ENCODE measurements at regions not wholly inside any gene's neighbourhood (a gene's known extent, or its start where the extent isn't known, plus 50 kb on each side); places are given as distances from the start of the nearest gene placed in this dataset.

GRCh38 chr4:66202870-66203269, 532.6 kb upstream of the EPHA5 start:
- H3K36me3 ChIP-seq (ENCODE audit: control insufficient read depth, insufficient read depth, low read length): no peaks in the 10 kb centered on the region
- H3K4me1 ChIP-seq (ENCODE audit: control insufficient read depth, insufficient read depth, low read length): no peaks in the 10 kb centered on the region
- no peaks in the 10 kb centered on the region for H3K9me3 ChIP-seq (ENCODE audit: control insufficient read depth, insufficient read depth, low read length)
- H3K27me3 ChIP-seq (ENCODE audit: control insufficient read depth, insufficient read depth, low read length): no peaks in the 10 kb centered on the region
- H3K9ac ChIP-seq (ENCODE audit: low read depth, low read length): no peak overlapping the region
- no peak overlapping the region for H3K4me3 ChIP-seq (ENCODE audit: low read depth, low read length)
- no peak overlapping the region for H3K27ac ChIP-seq (ENCODE audit: low read depth, low read length)

DNA sequence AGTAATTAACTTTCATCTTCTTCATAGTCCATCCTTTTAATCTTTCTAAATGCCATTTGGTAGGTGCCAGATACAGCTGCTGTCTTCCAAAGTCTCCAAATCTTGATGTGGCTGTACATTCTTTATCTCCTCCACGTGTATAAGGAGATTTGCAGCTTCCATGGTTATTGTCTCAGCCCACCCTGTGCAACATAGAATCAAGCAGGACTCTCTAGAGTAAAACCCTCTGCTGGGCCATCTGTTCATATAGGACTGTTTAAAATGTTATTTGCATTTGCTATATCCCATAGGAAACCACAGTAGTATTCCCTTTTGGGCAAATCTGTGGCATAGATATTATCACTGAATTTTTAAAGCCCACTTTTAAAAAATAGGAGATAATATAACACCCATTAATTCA, 527.2 kb upstream of the EPHA5 start:
- no peaks in the 10 kb centered on the region for H3K9me3 ChIP-seq (ENCODE audit: control insufficient read depth, insufficient read depth, low read length)
- no peaks in the 10 kb centered on the region for H3K27me3 ChIP-seq (ENCODE audit: control insufficient read depth, insufficient read depth, low read length)
- H3K4me1 ChIP-seq (ENCODE audit: control insufficient read depth, insufficient read depth, low read length): no peaks in the 10 kb centered on the region
- no peak overlapping the region for H3K9ac ChIP-seq (ENCODE audit: low read depth, low read length)
- no peaks in the 10 kb centered on the region for H3K36me3 ChIP-seq (ENCODE audit: control insufficient read depth, insufficient read depth, low read length)
- no peak overlapping the region for H3K4me3 ChIP-seq (ENCODE audit: low read depth, low read length)
- no peak overlapping the region for H3K27ac ChIP-seq (ENCODE audit: low read depth, low read length)

- no peaks in the 10 kb centered on the region for H3K36me3 ChIP-seq (ENCODE audit: control insufficient read depth, insufficient read depth, low read length)
- no peak overlapping the region for H3K4me3 ChIP-seq (ENCODE audit: low read depth, low read length)
- H3K27me3 ChIP-seq (ENCODE audit: control insufficient read depth, insufficient read depth, low read length): no peaks in the 10 kb centered on the region
- no peaks in the 10 kb centered on the region for H3K4me1 ChIP-seq (ENCODE audit: control insufficient read depth, insufficient read depth, low read length)
- H3K9ac ChIP-seq (ENCODE audit: low read depth, low read length): no peak overlapping the region
- H3K9me3 ChIP-seq (ENCODE audit: control insufficient read depth, insufficient read depth, low read length): no peaks in the 10 kb centered on the region
- H3K27ac ChIP-seq (ENCODE audit: low read depth, low read length): no peak overlapping the region
Measured at GRCh38 chr4:66193487-66193886, 523.2 kb upstream of the EPHA5 start.

GRCh38 chr4:66187175-66187720, 517.0 kb upstream of the EPHA5 start:
- no peaks in the 10 kb centered on the region for H3K9me3 ChIP-seq (ENCODE audit: control insufficient read depth, insufficient read depth, low read length)
- H3K27me3 ChIP-seq (ENCODE audit: control insufficient read depth, insufficient read depth, low read length): no peaks in the 10 kb centered on the region
- no peak overlapping the region for H3K27ac ChIP-seq (ENCODE audit: low read depth, low read length)
- no peaks in the 10 kb centered on the region for H3K36me3 ChIP-seq (ENCODE audit: control insufficient read depth, insufficient read depth, low read length)
- no peak overlapping the region for H3K4me3 ChIP-seq (ENCODE audit: low read depth, low read length)
- H3K9ac ChIP-seq (ENCODE audit: low read depth, low read length): no peak overlapping the region
- no peaks in the 10 kb centered on the region for H3K4me1 ChIP-seq (ENCODE audit: control insufficient read depth, insufficient read depth, low read length)

- Histone ChIP-seq H3K4me3 (ENCODE audit: low read depth, low read length) (no peak overlapping the region), H3K36me3 (ENCODE audit: control insufficient read depth, insufficient read depth, low read length) (no peaks in the 10 kb centered on the region)
Measured at GRCh38 chr4:66186095-66186494, 515.8 kb upstream of the EPHA5 start.

GRCh38 chr4:66182636-66183035, 512.3 kb upstream of the EPHA5 start:
- H3K4me3 ChIP-seq (ENCODE audit: low read depth, low read length): no peak overlapping the region
- no peaks in the 10 kb centered on the region for H3K36me3 ChIP-seq (ENCODE audit: control insufficient read depth, insufficient read depth, low read length)
- H3K9ac ChIP-seq (ENCODE audit: low read depth, low read length): no peak overlapping the region
- no peak overlapping the region for H3K27ac ChIP-seq (ENCODE audit: low read depth, low read length)
- no peaks in the 10 kb centered on the region for H3K9me3 ChIP-seq (ENCODE audit: control insufficient read depth, insufficient read depth, low read length)
- H3K27me3 ChIP-seq (ENCODE audit: control insufficient read depth, insufficient read depth, low read length): no peaks in the 10 kb centered on the region
- peaks cover 4% of the 10 kb centered on the region; the same call in 1 of the 2 replicates for H3K4me1 ChIP-seq (ENCODE audit: control insufficient read depth, insufficient read depth, low read length)

More at GRCh38 chr4:66186095-66186494, 515.8 kb upstream of the EPHA5 start:
- no peaks in the 10 kb centered on the region for H3K4me1 ChIP-seq (ENCODE audit: control insufficient read depth, insufficient read depth, low read length)
- no peak overlapping the region for H3K9ac ChIP-seq (ENCODE audit: low read depth, low read length)
- H3K9me3 ChIP-seq (ENCODE audit: control insufficient read depth, insufficient read depth, low read length): no peaks in the 10 kb centered on the region
- no peak overlapping the region for H3K27ac ChIP-seq (ENCODE audit: low read depth, low read length)
- H3K27me3 ChIP-seq (ENCODE audit: control insufficient read depth, insufficient read depth, low read length): no peaks in the 10 kb centered on the region

DNA sequence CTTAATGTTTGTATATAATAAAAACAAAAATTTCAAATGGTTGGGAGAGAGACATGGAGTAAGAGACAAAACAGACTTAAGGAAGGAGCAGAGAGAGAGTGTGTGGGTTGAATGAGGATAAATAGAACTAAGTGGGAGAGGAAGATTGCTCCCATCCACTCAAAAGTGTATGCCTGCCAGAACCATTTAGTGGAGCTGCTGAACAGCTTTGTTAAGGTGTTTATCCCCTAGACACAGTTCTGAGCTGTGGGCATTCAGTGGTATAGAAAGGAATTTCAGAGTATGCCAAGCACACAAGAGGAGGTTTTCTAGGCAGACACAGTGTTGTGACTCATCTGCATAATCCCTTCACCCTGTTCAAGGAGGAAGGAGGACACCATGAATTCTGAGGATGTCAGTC, 508.6 kb upstream of the EPHA5 start:
- Histone ChIP-seq H3K9ac (ENCODE audit: low read depth, low read length) (no peak overlapping the region), H3K4me1 (ENCODE audit: control insufficient read depth, insufficient read depth, low read length) (peaks cover 4% of the 10 kb centered on the region; the same call in 1 of the 2 replicates), H3K27me3 (ENCODE audit: control insufficient read depth, insufficient read depth, low read length) (no peaks in the 10 kb centered on the region), H3K4me3 (ENCODE audit: low read depth, low read length) (no peak overlapping the region), H3K9me3 (ENCODE audit: control insufficient read depth, insufficient read depth, low read length) (no peaks in the 10 kb centered on the region), H3K27ac (ENCODE audit: low read depth, low read length) (no peak overlapping the region), H3K36me3 (ENCODE audit: control insufficient read depth, insufficient read depth, low read length) (no peaks in the 10 kb centered on the region)

DNA sequence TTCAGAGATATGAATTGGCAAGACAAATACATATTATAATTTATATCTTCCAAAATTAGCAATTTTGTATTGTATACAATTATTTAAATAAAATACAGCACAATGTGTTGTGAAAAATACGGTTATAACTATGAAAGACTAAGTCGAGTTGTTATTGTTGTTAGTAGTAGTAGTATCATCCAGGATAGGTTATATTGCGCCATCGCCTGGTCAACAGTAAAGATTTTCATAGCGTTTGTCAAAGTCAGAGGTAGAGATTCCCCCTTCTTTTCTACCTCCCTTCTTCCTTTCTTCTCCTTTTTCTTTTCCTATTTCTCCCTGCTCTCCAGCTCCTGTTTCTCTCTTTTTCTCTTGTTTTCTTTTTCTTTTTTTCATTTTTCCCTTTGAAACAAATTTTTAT, 499.1 kb upstream of the EPHA5 start:
- Histone ChIP-seq H3K4me1 (ENCODE audit: control insufficient read depth, insufficient read depth, low read length) (no peaks in the 10 kb centered on the region), H3K36me3 (ENCODE audit: control insufficient read depth, insufficient read depth, low read length) (no peaks in the 10 kb centered on the region), H3K4me3 (ENCODE audit: low read depth, low read length) (no peak overlapping the region), H3K9ac (ENCODE audit: low read depth, low read length) (no peak overlapping the region), H3K9me3 (ENCODE audit: control insufficient read depth, insufficient read depth, low read length) (peaks cover 10% of the 10 kb centered on the region; the same call in 1 of the 2 replicates), H3K27ac (ENCODE audit: low read depth, low read length) (no peak overlapping the region), H3K27me3 (ENCODE audit: control insufficient read depth, insufficient read depth, low read length) (no peaks in the 10 kb centered on the region)

- H3K27me3 ChIP-seq (ENCODE audit: control insufficient read depth, insufficient read depth, low read length): no peaks in the 10 kb centered on the region
- H3K9me3 ChIP-seq (ENCODE audit: control insufficient read depth, insufficient read depth, low read length): 0 out of 2 replicates have a peak, but pooled peaks cover 11% of the 10 kb centered on the region
- no peak overlapping the region for H3K9ac ChIP-seq (ENCODE audit: low read depth, low read length)
- H3K4me3 ChIP-seq (ENCODE audit: low read depth, low read length): no peak overlapping the region
- no peak overlapping the region for H3K27ac ChIP-seq (ENCODE audit: low read depth, low read length)
- H3K36me3 ChIP-seq (ENCODE audit: control insufficient read depth, insufficient read depth, low read length): no peaks in the 10 kb centered on the region
- no peaks in the 10 kb centered on the region for H3K4me1 ChIP-seq (ENCODE audit: control insufficient read depth, insufficient read depth, low read length)
Measured at GRCh38 chr4:66164869-66165268, 494.6 kb upstream of the EPHA5 start.

DNA sequence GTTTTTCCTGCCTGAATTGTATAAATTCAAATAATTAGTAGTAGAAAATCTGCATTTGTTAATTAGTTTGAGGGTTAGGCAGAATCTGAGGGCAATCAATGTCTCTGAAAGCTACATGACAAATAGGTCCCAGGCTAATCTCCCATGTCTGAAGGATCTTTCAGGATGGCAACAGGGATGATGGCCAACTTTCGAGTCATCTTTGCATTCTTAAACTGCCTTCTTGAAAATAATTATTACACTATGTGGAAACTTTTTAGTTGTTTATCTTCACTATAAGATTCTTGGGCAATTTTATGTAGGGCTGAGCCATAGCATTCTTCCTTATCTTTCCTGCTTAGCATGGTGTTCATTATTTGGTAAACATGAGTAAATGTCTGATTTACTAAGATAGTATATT, 490.3 kb upstream of the EPHA5 start:
- Histone ChIP-seq H3K4me1 (ENCODE audit: control insufficient read depth, insufficient read depth, low read length) (no peaks in the 10 kb centered on the region), H3K9ac (ENCODE audit: low read depth, low read length) (no peak overlapping the region), H3K36me3 (ENCODE audit: control insufficient read depth, insufficient read depth, low read length) (no peaks in the 10 kb centered on the region), H3K27ac (ENCODE audit: low read depth, low read length) (no peak overlapping the region), H3K27me3 (ENCODE audit: control insufficient read depth, insufficient read depth, low read length) (no peaks in the 10 kb centered on the region), H3K4me3 (ENCODE audit: low read depth, low read length) (no peak overlapping the region), H3K9me3 (ENCODE audit: control insufficient read depth, insufficient read depth, low read length) (0 out of 2 replicates have a peak, but pooled peaks cover 11% of the 10 kb centered on the region)

GRCh38 chr4:66157594-66157993, 487.3 kb upstream of the EPHA5 start:
- H3K9me3 ChIP-seq (ENCODE audit: control insufficient read depth, insufficient read depth, low read length): no peaks in the 10 kb centered on the region
- no peaks in the 10 kb centered on the region for H3K36me3 ChIP-seq (ENCODE audit: control insufficient read depth, insufficient read depth, low read length)
- H3K4me1 ChIP-seq (ENCODE audit: control insufficient read depth, insufficient read depth, low read length): no peaks in the 10 kb centered on the region
- H3K4me3 ChIP-seq (ENCODE audit: low read depth, low read length): no peak overlapping the region
- no peaks in the 10 kb centered on the region for H3K27me3 ChIP-seq (ENCODE audit: control insufficient read depth, insufficient read depth, low read length)
- H3K27ac ChIP-seq (ENCODE audit: low read depth, low read length): no peak overlapping the region
- no peak overlapping the region for H3K9ac ChIP-seq (ENCODE audit: low read depth, low read length)

- H3K27me3 ChIP-seq (ENCODE audit: control insufficient read depth, insufficient read depth, low read length): no peaks in the 10 kb centered on the region
- no peak overlapping the region for H3K4me3 ChIP-seq (ENCODE audit: low read depth, low read length)
- no peaks in the 10 kb centered on the region for H3K9me3 ChIP-seq (ENCODE audit: control insufficient read depth, insufficient read depth, low read length)
- no peaks in the 10 kb centered on the region for H3K36me3 ChIP-seq (ENCODE audit: control insufficient read depth, insufficient read depth, low read length)
- H3K4me1 ChIP-seq (ENCODE audit: control insufficient read depth, insufficient read depth, low read length): no peaks in the 10 kb centered on the region
- no peak overlapping the region for H3K27ac ChIP-seq (ENCODE audit: low read depth, low read length)
- no peak overlapping the region for H3K9ac ChIP-seq (ENCODE audit: low read depth, low read length)
Measured at GRCh38 chr4:66130042-66130441, 459.8 kb upstream of the EPHA5 start.

Measured in HUES48 (cell line).